Panc1 (cell line): ENCODE measurements at regions not wholly inside any gene's neighbourhood (a gene's known extent, or its start where the extent isn't known, plus 50 kb on each side); places are given as distances from the start of the nearest gene placed in this dataset.

ENCODE experiments used
- ATAC-seq: fragments of 200-7000 bp; cut with Tn5 transposase; 2 replicates; pipeline ENCODE4 v1.9.1; 2020; ENCODE audit warnings: mild to moderate bottlenecking, moderate library complexity
- BruUV-seq: library from RNA; stranded (reverse); fragments of 400-500 nt; replicated peaks from 2 replicates; lab custom pipeline; 2021; lab: Mats Ljungman, UMichigan
- CTCF ChIA-PET: fragments of 300-600 bp; sonication (Branson Sonifier 250); formaldehyde crosslinking; loops from one replicate; lab custom pipeline; 2022; ENCODE audit warnings: antibody characterized with exemption; lab: Charles Lee
- POLR2A ChIA-PET: fragments of 300-600 bp; sonication (Branson Sonifier 250); formaldehyde crosslinking; loops from one replicate; lab custom pipeline; 2022; ENCODE audit warnings: antibody characterized with exemption; lab: Charles Lee
- DNase-seq: peaks from one replicate; pipeline ENCODE4 v3.0.0-alpha.2; 2010; ENCODE audit warnings: low read depth, low spot score
- H3K27ac ChIP-seq: 2 replicates; pipeline ENCODE4 v1.5.1; 2011; ENCODE audit warnings: mild to moderate bottlenecking, low read length, inconsistent platforms
- H3K27me3 ChIP-seq: fragments of 200-500 bp; sonication (Bioruptor generic); 2 replicates; pipeline ENCODE4 v1.6.0; 2014; ENCODE audit warnings: low read length, inconsistent platforms; ENCODE audit not compliant: control insufficient read depth, insufficient read depth
- H3K36me3 ChIP-seq: fragments of 200-500 bp; sonication (Bioruptor generic); 2 replicates; pipeline ENCODE4 v1.5.1; 2014; ENCODE audit warnings: inconsistent platforms, mild to moderate bottlenecking, low read length, moderate library complexity; ENCODE audit not compliant: control insufficient read depth, insufficient read depth
- H3K4me1 ChIP-seq: 2 replicates; pipeline ENCODE4 v1.5.1; 2011; ENCODE audit warnings: inconsistent platforms, mild to moderate bottlenecking, low read length, moderate library complexity; ENCODE audit not compliant: control insufficient read depth, insufficient read depth
- H3K4me3 ChIP-seq, 2 experiments: 2 replicates each; pipeline ENCODE4 v1.5.1; 2011 to 2012; ENCODE audit warnings: low read depth in 2 of 2, low read length in 2 of 2, mild to moderate bottlenecking in 2 of 2, inconsistent platforms in 1 of 2, moderate library complexity in 1 of 2
- H3K9me3 ChIP-seq: fragments of 200-500 bp; sonication (Bioruptor generic); 2 replicates; pipeline ENCODE4 v1.5.1; 2014; ENCODE audit warnings: low read depth, mild to moderate bottlenecking, inconsistent platforms, low read length, moderate library complexity; ENCODE audit not compliant: control insufficient read depth, insufficient read depth
- CTCF ChIP-seq: fragments of 450-650 bp; IDR thresholded peaks from 2 replicates; pipeline ENCODE4 v1.5.1; 2017; ENCODE audit warnings: mild to moderate bottlenecking
- POLR2AphosphoS5 ChIP-seq: IDR thresholded peaks from 2 replicates; pipeline ENCODE4 v1.6.1; 2012; ENCODE audit warnings: mild to moderate bottlenecking, low read depth, low read length, moderate library complexity
- REST ChIP-seq, 2 experiments: IDR thresholded peaks; 2 replicates each; pipeline ENCODE4 v1.6.1; 2011 to 2012; ENCODE audit warnings: low read depth in 2 of 2, control low read depth in 1 of 2, low read length in 1 of 2, mild to moderate bottlenecking in 1 of 2, moderate library complexity in 1 of 2; ENCODE audit not compliant: insufficient read depth in 1 of 2
- SIN3A ChIP-seq: IDR thresholded peaks from 2 replicates; pipeline ENCODE4 v1.6.1; 2012; ENCODE audit warnings: low read depth, mild to moderate bottlenecking, low read length, moderate library complexity, borderline replicate concordance; ENCODE audit not compliant: insufficient read depth
- TCF7L2 ChIP-seq: IDR thresholded peaks from 2 replicates; pipeline ENCODE4 v1.6.1; 2011; ENCODE audit warnings: mild to moderate bottlenecking, low read depth, low read length, inconsistent platforms
- in situ Hi-C: cut with HindIII; loops from 2 replicates; pipeline ENCODE4 v1.10.0; 2016; ENCODE audit warnings: low sequenced_read_pairs, low pct_unique_long_range_greater_than_20kb
- intact Hi-C: fragments of 100-400 bp; cut with micrococcal nuclease; formaldehyde crosslinking; loops from one replicate; pipeline ENCODE4 v1.10.0; 2022; ENCODE audit not compliant: unreplicated experiment

- Histone ChIP-seq H3K4me3 (no peak overlapping the region), H3K36me3 (no peaks in the 10 kb centered on the region), H3K27ac (no peak overlapping the region), H3K27me3 (peaks cover 3% of the 10 kb centered on the region), H3K4me1 (no peaks in the 10 kb centered on the region), H3K9me3 (no peaks in the 10 kb centered on the region)
- no peak for DNase-seq
- intact Hi-C loops = no loop called here
- POLR2A ChIA-PET = no interaction called here
- in situ Hi-C loops = no loop called here
- TF ChIP-seq POLR2AphosphoS5 = no peak
- TF ChIP-seq REST (IDR thresholded peaks at IDR 0.05; ENCODE audit: insufficient read depth in 1 of 2, low read depth in 2 of 2, low read length in 1 of 2) = no peak
- TF ChIP-seq SIN3A = no peak
- no peak for TF ChIP-seq TCF7L2
- no peak for TF ChIP-seq CTCF
- BruUV-seq = no TSS peak
- CTCF ChIA-PET = no interaction called here
- no peak for ATAC-seq
These were observed 107.4 kb upstream of the RHOBTB1 start for GRCh38 chr10:61051344-61051743.

GRCh38 chr10:61050120-61050745, 106.2 kb upstream of the RHOBTB1 start:
- Histone ChIP-seq H3K27me3 (peaks cover 3% of the 10 kb centered on the region), H3K4me1 (no peaks in the 10 kb centered on the region), H3K27ac (no peak overlapping the region), H3K4me3 (no peak overlapping the region), H3K36me3 (no peaks in the 10 kb centered on the region), H3K9me3 (no peaks in the 10 kb centered on the region)
- DNase-seq = no peak
- ChIA-PET POLR2A (no interaction called here), CTCF (no interaction called here)
- TF ChIP-seq TCF7L2 (no peak), SIN3A (no peak), CTCF (no peak), POLR2AphosphoS5 (no peak), REST (IDR thresholded peaks at IDR 0.05; ENCODE audit: insufficient read depth in 1 of 2, low read depth in 2 of 2, low read length in 1 of 2) (no peak)
- intact Hi-C loops (no loop called here), in situ Hi-C loops (no loop called here)
- ATAC-seq = no peak
- BruUV-seq = no TSS peak
